Endodermal cell (in vitro differentiated cells): ENCODE measurements at regions not wholly inside any gene's neighbourhood (a gene's known extent, or its start where the extent isn't known, plus 50 kb on each side); places are given as distances from the start of the nearest gene placed in this dataset.

ENCODE experiments used
- DNase-seq: peaks from one replicate; pipeline ENCODE4 v3.0.0-alpha.2; 2017
- H3K27ac ChIP-seq: 2 replicates; pipeline ENCODE4 v1.5.1; 2013; ENCODE audit warnings: mild to moderate bottlenecking, low read depth, low read length, moderate library complexity
- H3K27me3 ChIP-seq: 2 replicates; pipeline ENCODE4 v1.6.1; 2013; ENCODE audit warnings: mild to moderate bottlenecking, low read length, moderate library complexity; ENCODE audit not compliant: insufficient read depth, control insufficient read depth, poor library complexity, severe bottlenecking
- H3K36me3 ChIP-seq: 2 replicates; pipeline ENCODE4 v1.7.0; 2013; ENCODE audit warnings: mild to moderate bottlenecking, low read length, moderate library complexity; ENCODE audit not compliant: control insufficient read depth, insufficient read depth
- H3K4me1 ChIP-seq: one replicate; pipeline ENCODE4 v1.7.0; 2013; ENCODE audit warnings: low read length; ENCODE audit not compliant: control insufficient read depth, insufficient read depth
- H3K4me3 ChIP-seq: 2 replicates; pipeline ENCODE4 v1.5.1; 2013; ENCODE audit warnings: mild to moderate bottlenecking, low read length, moderate library complexity
- H3K9ac ChIP-seq: 2 replicates; pipeline ENCODE4 v1.6.1; 2013; ENCODE audit warnings: mild to moderate bottlenecking, low read length, moderate library complexity; ENCODE audit not compliant: poor library complexity, severe bottlenecking; ENCODE audit errors: extremely low read depth
- H3K9me3 ChIP-seq: 2 replicates; pipeline ENCODE4 v1.6.1; 2013; ENCODE audit warnings: mild to moderate bottlenecking, low read length, moderate library complexity; ENCODE audit not compliant: control insufficient read depth
- H3K27ac Mint-ChIP-seq: 2 replicates; pipeline ENCODE4 v1.8.0; 2020; ENCODE audit warnings: mixed read lengths
- H3K27me3 Mint-ChIP-seq: 2 replicates; pipeline ENCODE4 v1.8.0; 2021; ENCODE audit warnings: mild to moderate bottlenecking, mixed read lengths; ENCODE audit not compliant: insufficient read depth
- H3K36me3 Mint-ChIP-seq: 2 replicates; pipeline ENCODE4 v1.8.0; 2020; ENCODE audit warnings: low read depth, mixed read lengths
- H3K4me1 Mint-ChIP-seq: 2 replicates; pipeline ENCODE4 v1.8.0; 2020; ENCODE audit warnings: mixed read lengths
- H3K4me3 Mint-ChIP-seq: 2 replicates; pipeline ENCODE4 v1.8.0; 2020; ENCODE audit warnings: mild to moderate bottlenecking, moderate library complexity, mixed read lengths
- H3K9me3 Mint-ChIP-seq: 2 replicates; pipeline ENCODE4 v1.8.0; 2020; ENCODE audit warnings: mild to moderate bottlenecking, mixed read lengths
- WGBS, 2 experiments: methylation state at CpG; one replicate each; pipeline versions ENCODE4 v1.1.5 to v1.1.7; 2013; ENCODE audit warnings: missing lambda C conversion rate in 2 of 2, mixed read lengths in 1 of 2; ENCODE audit not compliant: insufficient coverage in 1 of 2, insufficient read length in 1 of 2; 5-methylcytosine and 5-hydroxymethylcytosine counted together
- TF ChIP-seq, protein P1 (sequence below): fragments of 200-600 bp; sonication (generic); conservative IDR thresholded peaks from 2 replicates; pipeline ENCODE4 v1.5.0; 2021; ENCODE audit warnings: antibody characterized with exemption, mild to moderate bottlenecking

- WGBS, 2 experiments, result 65 to 76% methylated on average over 6 to 10 of the region's 10 CpGs
- Mint-ChIP-seq H3K9me3 (no peaks in the 10 kb centered on the region), H3K36me3 (no peaks in the 10 kb centered on the region), H3K4me3 (no peak overlapping the region), H3K27me3 (no peaks in the 10 kb centered on the region), H3K4me1 (no peaks in the 10 kb centered on the region), H3K27ac (no peak overlapping the region)
- H3K9ac ChIP-seq, result no peak overlapping the region
- H3K9me3 ChIP-seq, result no peaks in the 10 kb centered on the region
- H3K4me3 ChIP-seq, result no peak overlapping the region
- peak; percentile 44 for DNase-seq
- H3K4me1 ChIP-seq, result no peaks in the 10 kb centered on the region
- TF ChIP-seq, protein P1, sequence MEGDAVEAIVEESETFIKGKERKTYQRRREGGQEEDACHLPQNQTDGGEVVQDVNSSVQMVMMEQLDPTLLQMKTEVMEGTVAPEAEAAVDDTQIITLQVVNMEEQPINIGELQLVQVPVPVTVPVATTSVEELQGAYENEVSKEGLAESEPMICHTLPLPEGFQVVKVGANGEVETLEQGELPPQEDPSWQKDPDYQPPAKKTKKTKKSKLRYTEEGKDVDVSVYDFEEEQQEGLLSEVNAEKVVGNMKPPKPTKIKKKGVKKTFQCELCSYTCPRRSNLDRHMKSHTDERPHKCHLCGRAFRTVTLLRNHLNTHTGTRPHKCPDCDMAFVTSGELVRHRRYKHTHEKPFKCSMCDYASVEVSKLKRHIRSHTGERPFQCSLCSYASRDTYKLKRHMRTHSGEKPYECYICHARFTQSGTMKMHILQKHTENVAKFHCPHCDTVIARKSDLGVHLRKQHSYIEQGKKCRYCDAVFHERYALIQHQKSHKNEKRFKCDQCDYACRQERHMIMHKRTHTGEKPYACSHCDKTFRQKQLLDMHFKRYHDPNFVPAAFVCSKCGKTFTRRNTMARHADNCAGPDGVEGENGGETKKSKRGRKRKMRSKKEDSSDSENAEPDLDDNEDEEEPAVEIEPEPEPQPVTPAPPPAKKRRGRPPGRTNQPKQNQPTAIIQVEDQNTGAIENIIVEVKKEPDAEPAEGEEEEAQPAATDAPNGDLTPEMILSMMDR, result peak; percentile 44
- H3K27me3 ChIP-seq, result no peaks in the 10 kb centered on the region
- H3K27ac ChIP-seq, result no peak overlapping the region
- H3K36me3 ChIP-seq, result no peaks in the 10 kb centered on the region
These were observed 57.9 kb upstream of the TEX13D start for GRCh38 chrX:124274438-124275181.

GRCh38 chrX:124275182-124275894 lies 57.1 kb upstream of the TEX13D start:
- TF ChIP-seq, protein P1, result no peak
- H3K9me3 ChIP-seq, result no peaks in the 10 kb centered on the region
- H3K4me1 ChIP-seq, result no peaks in the 10 kb centered on the region
- Mint-ChIP-seq H3K27me3 (no peaks in the 10 kb centered on the region), H3K4me3 (no peak overlapping the region), H3K27ac (no peak overlapping the region), H3K9me3 (no peaks in the 10 kb centered on the region), H3K36me3 (no peaks in the 10 kb centered on the region), H3K4me1 (no peaks in the 10 kb centered on the region)
- H3K36me3 ChIP-seq, result no peaks in the 10 kb centered on the region
- H3K27ac ChIP-seq, result no peak overlapping the region
- no peaks in the 10 kb centered on the region for H3K27me3 ChIP-seq
- DNase-seq, result no peak
- H3K4me3 ChIP-seq, result no peak overlapping the region
- H3K9ac ChIP-seq, result no peak overlapping the region
- 84% methylated on average over 2 of the region's 2 CpGs; no CpG with 5 or more reads in 1 of the 2 experiments for WGBS, 2 experiments

DNA sequence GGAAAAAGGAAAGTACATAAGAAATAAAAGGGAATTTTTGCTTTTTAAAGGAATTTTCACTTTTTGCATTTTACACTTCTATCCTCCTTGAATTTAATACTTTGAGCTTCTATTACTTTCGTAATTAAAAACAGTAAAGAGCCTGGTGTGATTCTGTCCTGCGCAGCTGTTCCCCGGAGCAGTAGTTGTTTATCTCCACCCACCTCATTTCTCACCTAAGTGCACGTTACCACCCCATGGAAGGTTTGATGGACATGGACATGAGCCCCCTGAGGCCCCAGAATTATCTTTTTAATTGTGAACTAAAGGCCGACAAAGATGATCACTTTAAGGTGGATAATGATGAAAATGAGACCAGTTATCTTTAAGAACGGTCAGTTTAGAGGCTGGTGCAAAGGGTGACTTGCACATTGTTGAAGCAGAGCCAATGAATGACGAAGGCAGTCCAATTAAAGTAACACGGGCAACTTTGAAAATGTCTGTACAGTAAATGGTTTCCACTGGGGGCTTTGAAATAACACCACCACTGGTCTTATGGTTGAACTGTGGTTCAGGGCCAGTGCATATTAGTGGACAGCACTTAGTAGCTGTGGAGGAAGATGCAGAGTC lies 52.1 kb upstream of the TEX13D start:
- H3K27me3 ChIP-seq, result no peaks in the 10 kb centered on the region
- no peak overlapping the region for H3K27ac Mint-ChIP-seq
- H3K27me3 Mint-ChIP-seq, result no peaks in the 10 kb centered on the region
- no peak overlapping the region for H3K27ac ChIP-seq
- H3K4me3 Mint-ChIP-seq, result no peak overlapping the region
- no peaks in the 10 kb centered on the region for H3K9me3 Mint-ChIP-seq
- DNase-seq, result no peak
- TF ChIP-seq, protein P1, result no peak
- H3K36me3 ChIP-seq, result no peaks in the 10 kb centered on the region
- no peaks in the 10 kb centered on the region for H3K4me1 ChIP-seq
- 95 to 96% methylated on average over 4 to 8 of the region's 8 CpGs for WGBS, 2 experiments
- no peaks in the 10 kb centered on the region for H3K4me1 Mint-ChIP-seq
- H3K9ac ChIP-seq, result no peak overlapping the region
- no peak overlapping the region for H3K4me3 ChIP-seq
- H3K9me3 ChIP-seq, result no peaks in the 10 kb centered on the region
- no peaks in the 10 kb centered on the region for H3K36me3 Mint-ChIP-seq
